Tibial artery (tissue), 4 donors: ENCODE measurements at regions not wholly inside any gene's neighbourhood (a gene's known extent, or its start where the extent isn't known, plus 50 kb on each side); places are given as distances from the start of the nearest gene placed in this dataset.

ENCODE experiments used
- DNase-seq, 2 donors: peaks; one replicate each; pipeline ENCODE4 v3.0.0-alpha.2; 2019
- H3K27ac ChIP-seq, 2 donors: fragments of 200-600 bp; sonication (generic) in 1 of 2; 1 replicate in 1 of 2; 2 replicates in 1 of 2; pipeline ENCODE4 v1.5.1; 2018 to 2019; ENCODE audit warnings: mild to moderate bottlenecking in 1 of 2
- H3K27me3 ChIP-seq, 2 donors: fragments of 200-600 bp; sonication (generic) in 1 of 2; one replicate each; pipeline versions ENCODE4 v1.5.1 to v1.6.0; 2016 to 2019
- H3K36me3 ChIP-seq, 3 donors: fragments of 200-600 bp; sonication (generic) in 2 of 3; one replicate each; pipeline ENCODE4 v1.5.1; 2016 to 2019; ENCODE audit warnings: mild to moderate bottlenecking in 2 of 3
- H3K4me1 ChIP-seq, 4 donors: fragments of 200-600 bp; sonication (generic) in 2 of 4; 1 replicate in 3 of 4; 2 replicates in 1 of 4; pipeline ENCODE4 v1.5.1; 2016 to 2019
- H3K4me3 ChIP-seq, 2 donors: fragments of 200-600 bp; sonication (generic) in 1 of 2; 1 replicate in 1 of 2; 2 replicates in 1 of 2; pipeline ENCODE4 v1.5.1; 2018 to 2019; ENCODE audit warnings: mild to moderate bottlenecking in 2 of 2
- H3K9me3 ChIP-seq, 3 donors: fragments of 200-600 bp; sonication (generic) in 1 of 3; one replicate each; pipeline ENCODE4 v1.5.1; 2016 to 2019
- intact Hi-C: fragments of 100-400 bp; cut with DNase I; formaldehyde crosslinking; loops from one replicate; pipeline ENCODE4 v1.15.0; 2023; ENCODE audit warnings: low total_unique reads
- TF ChIP-seq, protein P1 (sequence below), 2 experiments: fragments of 200-600 bp in 1 of 2; fragments of 450-650 bp in 1 of 2; IDR thresholded peaks; one replicate each; pipeline ENCODE4 v1.5.1; 2017 to 2019; ENCODE audit warnings: antibody characterized with exemption in 2 of 2, mild to moderate bottlenecking in 1 of 2, moderate library complexity in 1 of 2

DNA sequence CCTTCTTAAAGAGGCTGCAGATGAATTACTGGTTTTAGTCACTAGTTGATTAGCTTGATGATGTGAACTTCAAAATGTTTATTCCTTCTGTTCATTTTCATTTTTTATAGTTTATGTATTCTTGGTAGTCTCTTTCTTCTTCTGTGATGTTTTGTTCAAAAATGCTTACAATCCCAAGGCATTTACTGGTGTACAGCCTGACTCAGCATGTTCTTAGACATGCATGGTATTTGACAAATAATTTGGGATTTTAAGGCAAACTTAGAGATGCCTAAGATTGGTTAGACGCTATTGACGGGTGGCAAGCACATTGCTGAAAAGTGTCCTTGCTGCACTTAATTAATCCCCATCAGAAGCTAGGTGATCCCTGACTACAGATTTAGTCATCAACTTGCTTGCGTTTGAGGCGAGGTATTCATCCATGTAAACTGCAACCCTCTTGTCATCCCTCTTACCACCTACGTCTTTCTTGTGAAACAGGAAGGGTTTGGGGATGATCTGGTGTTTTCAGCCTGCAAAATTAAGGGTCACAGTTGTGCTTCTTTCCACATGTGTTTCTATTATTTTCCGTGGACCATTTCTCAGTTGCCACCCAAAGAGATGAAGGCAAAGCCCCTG, 331.8 kb downstream of the DKK2 start:
- intact Hi-C loops: no loop called here
- peaks cover 0 to 6% (median 0%) of the 10 kb centered on the region in 4 donors for H3K4me1 ChIP-seq
- no peaks in the 10 kb centered on the region for H3K9me3 ChIP-seq
- TF ChIP-seq, protein P1, sequence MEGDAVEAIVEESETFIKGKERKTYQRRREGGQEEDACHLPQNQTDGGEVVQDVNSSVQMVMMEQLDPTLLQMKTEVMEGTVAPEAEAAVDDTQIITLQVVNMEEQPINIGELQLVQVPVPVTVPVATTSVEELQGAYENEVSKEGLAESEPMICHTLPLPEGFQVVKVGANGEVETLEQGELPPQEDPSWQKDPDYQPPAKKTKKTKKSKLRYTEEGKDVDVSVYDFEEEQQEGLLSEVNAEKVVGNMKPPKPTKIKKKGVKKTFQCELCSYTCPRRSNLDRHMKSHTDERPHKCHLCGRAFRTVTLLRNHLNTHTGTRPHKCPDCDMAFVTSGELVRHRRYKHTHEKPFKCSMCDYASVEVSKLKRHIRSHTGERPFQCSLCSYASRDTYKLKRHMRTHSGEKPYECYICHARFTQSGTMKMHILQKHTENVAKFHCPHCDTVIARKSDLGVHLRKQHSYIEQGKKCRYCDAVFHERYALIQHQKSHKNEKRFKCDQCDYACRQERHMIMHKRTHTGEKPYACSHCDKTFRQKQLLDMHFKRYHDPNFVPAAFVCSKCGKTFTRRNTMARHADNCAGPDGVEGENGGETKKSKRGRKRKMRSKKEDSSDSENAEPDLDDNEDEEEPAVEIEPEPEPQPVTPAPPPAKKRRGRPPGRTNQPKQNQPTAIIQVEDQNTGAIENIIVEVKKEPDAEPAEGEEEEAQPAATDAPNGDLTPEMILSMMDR (IDR thresholded peaks at IDR 0.05): no peak
- no peak for DNase-seq
- H3K4me3 ChIP-seq: no peak overlapping the region
- no peaks in the 10 kb centered on the region for H3K27me3 ChIP-seq
- H3K27ac ChIP-seq: no peak overlapping the region
- no peaks in the 10 kb centered on the region for H3K36me3 ChIP-seq

DNA sequence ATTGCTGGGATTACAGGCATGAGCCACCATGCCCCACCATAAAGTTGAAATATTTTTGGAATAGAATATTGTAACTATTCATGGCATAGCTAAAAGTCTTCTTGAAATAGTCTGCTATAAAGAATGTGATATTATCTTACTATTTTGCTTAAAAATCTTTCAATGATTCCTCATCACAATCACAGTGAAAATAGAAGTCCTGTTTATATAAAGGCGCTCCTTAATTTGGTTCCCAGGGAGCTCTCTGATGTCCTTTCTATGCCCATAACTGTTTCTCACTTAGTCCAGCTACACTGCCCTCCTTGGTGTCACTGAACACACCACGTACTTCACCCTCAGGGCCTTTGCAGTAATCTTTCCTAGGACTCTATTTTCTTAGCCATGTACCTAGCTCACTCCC, 331.7 kb upstream of the GIMD1 start:
- Histone ChIP-seq H3K27me3 (no peaks in the 10 kb centered on the region), H3K9me3 (no peaks in the 10 kb centered on the region), H3K4me1 (peaks cover 0 to 13% (median 4%) of the 10 kb centered on the region in 4 donors), H3K27ac (no peak overlapping the region), H3K4me3 (no peak overlapping the region), H3K36me3 (no peaks in the 10 kb centered on the region)
- TF ChIP-seq, protein P1 (IDR thresholded peaks at IDR 0.05): no peak
- no peak for DNase-seq
- intact Hi-C loops: no loop called here

DNA sequence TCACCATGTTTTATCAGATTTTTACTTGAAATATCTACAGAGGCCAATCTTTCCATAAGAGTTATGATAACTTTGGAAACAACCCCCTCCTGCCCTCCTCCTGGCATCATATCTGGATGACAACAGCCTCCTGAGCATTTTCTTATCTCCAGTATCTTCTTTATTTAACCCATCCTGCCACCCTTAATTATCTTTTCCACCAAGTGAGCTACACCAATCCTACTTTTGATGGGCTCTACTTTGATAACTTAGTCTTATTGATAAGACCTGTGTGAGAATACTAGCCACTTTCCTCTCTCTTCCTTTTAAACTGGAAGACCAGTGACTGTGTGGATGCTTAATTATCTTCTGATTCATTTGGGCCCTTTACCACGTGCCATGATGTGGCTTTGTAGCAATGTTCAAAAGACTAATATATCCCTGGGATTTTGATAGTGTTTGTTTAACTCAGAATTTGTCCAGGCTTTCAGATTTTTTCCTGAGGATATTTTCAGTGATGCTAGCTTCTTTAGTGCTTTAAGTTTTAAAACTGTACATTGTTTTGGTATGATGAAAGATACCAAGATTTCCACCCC, 330.1 kb upstream of the GIMD1 start:
- intact Hi-C loops: no loop called here
- H3K4me1 ChIP-seq: peaks cover 0 to 16% (median 4%) of the 10 kb centered on the region in 4 donors
- no peak overlapping the region for H3K27ac ChIP-seq
- H3K27me3 ChIP-seq: no peaks in the 10 kb centered on the region
- TF ChIP-seq, protein P1 (IDR thresholded peaks at IDR 0.05): no peak
- no peaks in the 10 kb centered on the region for H3K36me3 ChIP-seq
- H3K4me3 ChIP-seq: no peak overlapping the region
- DNase-seq: no peak
- no peaks in the 10 kb centered on the region for H3K9me3 ChIP-seq

DNA sequence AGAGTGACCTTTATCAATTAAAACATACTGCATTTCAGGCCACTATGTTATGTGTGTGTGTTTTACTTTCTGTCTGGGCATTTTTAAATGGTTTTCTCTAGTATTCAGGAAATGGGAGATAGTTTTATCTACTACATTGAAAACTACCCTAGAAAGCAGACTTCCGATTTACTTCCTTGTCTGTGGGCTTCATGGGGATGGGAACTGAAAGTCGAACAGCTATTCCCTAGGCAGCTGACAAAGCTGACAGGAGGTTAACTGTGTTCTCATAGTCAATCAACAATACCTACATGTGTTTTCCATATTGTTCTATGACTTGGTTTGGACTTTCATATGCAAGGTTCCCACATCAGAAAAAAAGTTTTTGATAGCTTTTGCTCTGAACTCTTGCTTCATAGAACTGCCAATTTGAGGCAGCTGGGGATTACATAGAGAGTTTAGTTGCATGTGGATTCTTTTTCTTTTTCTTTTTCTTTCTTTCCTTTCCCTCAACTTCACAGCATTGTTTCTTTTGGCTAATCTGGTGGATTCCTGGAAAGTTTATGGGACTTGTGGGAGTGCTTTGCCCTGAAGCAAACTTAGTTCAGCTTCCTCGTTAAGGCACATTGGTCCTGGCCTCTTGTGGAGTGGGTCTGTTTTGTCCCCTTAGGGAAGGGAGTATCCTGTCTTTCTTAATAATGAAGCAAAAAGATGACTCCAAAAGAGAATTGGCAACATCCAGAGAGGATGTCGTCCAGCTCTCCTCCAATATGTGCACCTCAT, 327.1 kb upstream of the GIMD1 start:
- H3K27me3 ChIP-seq: no peaks in the 10 kb centered on the region
- peaks cover 0 to 16% (median 4%) of the 10 kb centered on the region in 4 donors for H3K4me1 ChIP-seq
- H3K4me3 ChIP-seq: no peak overlapping the region
- H3K36me3 ChIP-seq: no peaks in the 10 kb centered on the region
- intact Hi-C loops: no loop called here
- no peak for DNase-seq
- no peak overlapping the region for H3K27ac ChIP-seq
- TF ChIP-seq, protein P1 (IDR thresholded peaks at IDR 0.05): no peak
- no peaks in the 10 kb centered on the region for H3K9me3 ChIP-seq

DNA sequence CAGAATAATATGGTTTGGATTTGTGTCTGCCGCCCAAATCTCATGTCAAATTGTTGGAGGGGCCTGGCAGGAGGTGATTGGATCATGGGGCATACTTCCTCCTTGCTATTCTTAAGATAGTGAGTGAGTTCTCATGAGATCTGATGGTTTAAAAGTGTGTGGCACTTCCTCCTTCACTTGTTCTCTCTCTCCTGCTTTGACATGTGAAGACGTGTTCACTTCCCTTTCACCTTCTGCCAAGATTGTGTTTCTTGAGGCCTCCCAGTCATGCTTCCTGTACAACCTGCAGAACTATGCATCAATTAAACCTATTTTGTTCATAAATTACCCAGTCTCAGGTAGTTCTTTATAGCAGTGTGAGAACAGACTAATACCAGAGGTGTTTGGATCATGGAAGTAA, 325.7 kb upstream of the GIMD1 start:
- H3K27me3 ChIP-seq: no peaks in the 10 kb centered on the region
- H3K9me3 ChIP-seq: no peaks in the 10 kb centered on the region
- DNase-seq: no peak
- peaks cover 0 to 16% (median 4%) of the 10 kb centered on the region in 4 donors for H3K4me1 ChIP-seq
- intact Hi-C loops: no loop called here
- TF ChIP-seq, protein P1 (IDR thresholded peaks at IDR 0.05): no peak
- H3K36me3 ChIP-seq: no peaks in the 10 kb centered on the region
- no peak overlapping the region for H3K27ac ChIP-seq
- H3K4me3 ChIP-seq: no peak overlapping the region
